GM19023 (cell line): ENCODE measurements at regions not wholly inside any gene's neighbourhood (a gene's known extent, or its start where the extent isn't known, plus 50 kb on each side); places are given as distances from the start of the nearest gene placed in this dataset.

Experiments used
- ATAC-seq: cut with Tn5 transposase; IDR thresholded peaks from one replicate; pipeline ENCODE4 v1.9.1; 2021; ENCODE audit warnings: mild to moderate bottlenecking, moderate library complexity; ENCODE audit not compliant: unreplicated experiment

- peak; percentile 86 for ATAC-seq
Measured at GRCh38 chr11:116073854-116074837, 569.9 kb upstream of the CADM1 start.

- ATAC-seq: no peak
Measured at GRCh38 chr11:116072601-116073410, 568.6 kb upstream of the CADM1 start.

- ATAC-seq: no peak
Measured at GRCh38 chr11:116072133-116072532, 567.9 kb upstream of the CADM1 start.

- ATAC-seq: no peak
Measured at GRCh38 chr11:116071241-116071640, 567.0 kb upstream of the CADM1 start.

GRCh38 chr11:116070520-116070919 is 566.3 kb upstream of the CADM1 start:
- no peak for ATAC-seq

- no peak for ATAC-seq
Measured at GRCh38 chr11:116066777-116067176, 562.6 kb upstream of the CADM1 start.

- ATAC-seq: no peak
Measured at GRCh38 chr11:116065986-116066385, 561.8 kb upstream of the CADM1 start.

GRCh38 chr11:116065191-116065895 is 561.1 kb upstream of the CADM1 start:
- no peak for ATAC-seq

GRCh38 chr11:116062490-116063171 is 558.4 kb upstream of the CADM1 start:
- ATAC-seq: no peak

GRCh38 chr11:116062129-116062489 is 557.9 kb upstream of the CADM1 start:
- no peak for ATAC-seq

- no peak for ATAC-seq
Measured at GRCh38 chr11:116061322-116061721, 557.1 kb upstream of the CADM1 start.

GRCh38 chr11:116059919-116060318 is 555.7 kb upstream of the CADM1 start:
- ATAC-seq: no peak

GRCh38 chr11:116057000-116057399 is 552.8 kb upstream of the CADM1 start:
- no peak for ATAC-seq

GRCh38 chr11:116055064-116055463 is 550.8 kb upstream of the CADM1 start:
- no peak for ATAC-seq

GRCh38 chr11:116053548-116053919 is 549.3 kb upstream of the CADM1 start:
- no peak for ATAC-seq

- ATAC-seq: no peak
Measured at GRCh38 chr11:116052603-116053547, 548.7 kb upstream of the CADM1 start.

GRCh38 chr11:116051494-116051893 is 547.3 kb upstream of the CADM1 start:
- no peak for ATAC-seq

GRCh38 chr11:116049383-116049782 is 545.2 kb upstream of the CADM1 start:
- ATAC-seq: no peak

GRCh38 chr11:116046127-116046526 is 541.9 kb upstream of the CADM1 start:
- no peak for ATAC-seq

GRCh38 chr11:116044941-116045340 is 540.7 kb upstream of the CADM1 start:
- ATAC-seq: no peak
